Lower leg skin (tissue), 3 donors: ENCODE measurements at regions not wholly inside any gene's neighbourhood (a gene's known extent, or its start where the extent isn't known, plus 50 kb on each side); places are given as distances from the start of the nearest gene placed in this dataset.

ENCODE experiments used
- POLR2A ChIP-seq, 2 donors: fragments of 450-650 bp; IDR thresholded peaks; one replicate each; pipeline ENCODE4 v1.6.1; 2016 to 2017; ENCODE audit warnings: antibody characterized with exemption in 2 of 2, mild to moderate bottlenecking in 1 of 2, moderate library complexity in 1 of 2
- TF ChIP-seq, protein P1 (sequence below), 3 donors: fragments of 450-650 bp; IDR thresholded peaks; one replicate each; pipeline ENCODE4 v1.5.1; 2016; ENCODE audit warnings: antibody characterized with exemption in 3 of 3, mild to moderate bottlenecking in 3 of 3, moderate library complexity in 2 of 3

DNA sequence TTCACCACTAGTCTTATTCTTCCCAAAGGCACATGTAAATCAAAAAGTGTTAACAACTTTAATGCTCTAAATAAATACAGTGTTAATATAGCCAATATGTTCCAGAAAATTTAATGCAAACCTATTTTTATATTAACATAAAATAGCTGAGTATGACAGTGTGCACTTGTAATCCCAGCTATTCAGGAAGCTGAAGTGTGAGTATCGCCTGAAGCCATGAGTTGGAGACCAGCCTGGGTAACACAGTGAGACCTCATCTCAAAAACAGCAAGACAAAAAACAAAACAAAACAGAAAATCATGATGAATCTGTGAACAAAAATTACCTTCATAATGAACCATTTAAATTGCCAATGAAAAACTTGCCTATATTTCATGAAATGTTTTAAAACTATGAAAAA lies 798.9 kb downstream of the SLC6A15 start:
- TF ChIP-seq POLR2A (IDR thresholded peaks at IDR 0.05) = no peak
- TF ChIP-seq, protein P1, sequence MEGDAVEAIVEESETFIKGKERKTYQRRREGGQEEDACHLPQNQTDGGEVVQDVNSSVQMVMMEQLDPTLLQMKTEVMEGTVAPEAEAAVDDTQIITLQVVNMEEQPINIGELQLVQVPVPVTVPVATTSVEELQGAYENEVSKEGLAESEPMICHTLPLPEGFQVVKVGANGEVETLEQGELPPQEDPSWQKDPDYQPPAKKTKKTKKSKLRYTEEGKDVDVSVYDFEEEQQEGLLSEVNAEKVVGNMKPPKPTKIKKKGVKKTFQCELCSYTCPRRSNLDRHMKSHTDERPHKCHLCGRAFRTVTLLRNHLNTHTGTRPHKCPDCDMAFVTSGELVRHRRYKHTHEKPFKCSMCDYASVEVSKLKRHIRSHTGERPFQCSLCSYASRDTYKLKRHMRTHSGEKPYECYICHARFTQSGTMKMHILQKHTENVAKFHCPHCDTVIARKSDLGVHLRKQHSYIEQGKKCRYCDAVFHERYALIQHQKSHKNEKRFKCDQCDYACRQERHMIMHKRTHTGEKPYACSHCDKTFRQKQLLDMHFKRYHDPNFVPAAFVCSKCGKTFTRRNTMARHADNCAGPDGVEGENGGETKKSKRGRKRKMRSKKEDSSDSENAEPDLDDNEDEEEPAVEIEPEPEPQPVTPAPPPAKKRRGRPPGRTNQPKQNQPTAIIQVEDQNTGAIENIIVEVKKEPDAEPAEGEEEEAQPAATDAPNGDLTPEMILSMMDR (IDR thresholded peaks at IDR 0.05) = no peak
